ENCODE measurements at regions not wholly inside any gene's neighbourhood (a gene's known extent, or its start where the extent isn't known, plus 50 kb on each side); places are given as distances from the start of the nearest gene placed in this dataset.
A peak's percentile ranks its signal among the peaks of the same experiment; 100 is the strongest.

DNA sequence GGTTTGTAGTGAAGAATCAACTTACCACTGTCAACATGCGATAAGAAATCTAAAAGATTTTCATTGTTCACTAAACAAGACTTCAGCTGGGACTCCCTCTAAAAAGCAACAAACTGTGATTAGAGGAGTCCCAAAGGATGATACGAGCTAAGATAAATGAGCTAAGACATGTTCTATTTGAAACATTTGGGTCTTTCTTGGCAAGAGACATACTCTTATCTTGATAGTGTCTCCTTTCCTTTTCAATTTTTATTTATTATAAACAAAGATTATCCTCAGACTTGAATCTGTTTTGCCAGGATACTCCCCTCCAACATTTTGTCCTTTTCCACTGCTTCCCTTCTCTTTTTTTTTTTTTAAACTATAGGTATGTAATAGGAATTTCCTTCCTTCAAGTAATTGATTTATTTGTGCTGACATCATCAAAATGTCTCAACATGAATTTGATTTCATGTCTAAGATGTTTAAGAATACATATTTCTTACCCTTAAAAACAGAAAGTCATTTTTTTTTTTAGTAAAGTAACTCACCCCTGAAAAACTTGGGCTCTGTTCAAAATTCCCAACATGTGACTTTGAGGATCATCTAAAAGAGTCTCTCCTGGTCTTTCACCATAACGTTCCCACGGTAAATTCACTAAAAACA lies 158.4 kb upstream of the NRP1 start:
- TF ChIP-seq, protein P1, sequence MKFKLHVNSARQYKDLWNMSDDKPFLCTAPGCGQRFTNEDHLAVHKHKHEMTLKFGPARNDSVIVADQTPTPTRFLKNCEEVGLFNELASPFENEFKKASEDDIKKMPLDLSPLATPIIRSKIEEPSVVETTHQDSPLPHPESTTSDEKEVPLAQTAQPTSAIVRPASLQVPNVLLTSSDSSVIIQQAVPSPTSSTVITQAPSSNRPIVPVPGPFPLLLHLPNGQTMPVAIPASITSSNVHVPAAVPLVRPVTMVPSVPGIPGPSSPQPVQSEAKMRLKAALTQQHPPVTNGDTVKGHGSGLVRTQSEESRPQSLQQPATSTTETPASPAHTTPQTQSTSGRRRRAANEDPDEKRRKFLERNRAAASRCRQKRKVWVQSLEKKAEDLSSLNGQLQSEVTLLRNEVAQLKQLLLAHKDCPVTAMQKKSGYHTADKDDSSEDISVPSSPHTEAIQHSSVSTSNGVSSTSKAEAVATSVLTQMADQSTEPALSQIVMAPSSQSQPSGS (IDR thresholded peaks at IDR 0.05; ENCODE audit: low read length): no peak
- no peak for TF ChIP-seq POU5F1 (IDR thresholded peaks at IDR 0.05; ENCODE audit: low read depth, low read length)
- TF ChIP-seq MAFK (IDR thresholded peaks at IDR 0.05; ENCODE audit: low read depth, low read length): peak; percentile 79; the same call in 1 of the 2 replicates
- TF ChIP-seq POLR2AphosphoS5 (IDR thresholded peaks at IDR 0.05; ENCODE audit: low read depth, low read length): no peak
- no peak for TF ChIP-seq SIN3A (conservative IDR thresholded peaks at IDR 0.05 in 1 of 2, IDR thresholded peaks at IDR 0.05 in 1 of 2; ENCODE audit: low read depth in 1 of 2, low read length in 2 of 2)
- no peak for TF ChIP-seq RXRA (IDR thresholded peaks at IDR 0.05; ENCODE audit: insufficient read depth, low read depth, low read length)
- TF ChIP-seq, protein P2, sequence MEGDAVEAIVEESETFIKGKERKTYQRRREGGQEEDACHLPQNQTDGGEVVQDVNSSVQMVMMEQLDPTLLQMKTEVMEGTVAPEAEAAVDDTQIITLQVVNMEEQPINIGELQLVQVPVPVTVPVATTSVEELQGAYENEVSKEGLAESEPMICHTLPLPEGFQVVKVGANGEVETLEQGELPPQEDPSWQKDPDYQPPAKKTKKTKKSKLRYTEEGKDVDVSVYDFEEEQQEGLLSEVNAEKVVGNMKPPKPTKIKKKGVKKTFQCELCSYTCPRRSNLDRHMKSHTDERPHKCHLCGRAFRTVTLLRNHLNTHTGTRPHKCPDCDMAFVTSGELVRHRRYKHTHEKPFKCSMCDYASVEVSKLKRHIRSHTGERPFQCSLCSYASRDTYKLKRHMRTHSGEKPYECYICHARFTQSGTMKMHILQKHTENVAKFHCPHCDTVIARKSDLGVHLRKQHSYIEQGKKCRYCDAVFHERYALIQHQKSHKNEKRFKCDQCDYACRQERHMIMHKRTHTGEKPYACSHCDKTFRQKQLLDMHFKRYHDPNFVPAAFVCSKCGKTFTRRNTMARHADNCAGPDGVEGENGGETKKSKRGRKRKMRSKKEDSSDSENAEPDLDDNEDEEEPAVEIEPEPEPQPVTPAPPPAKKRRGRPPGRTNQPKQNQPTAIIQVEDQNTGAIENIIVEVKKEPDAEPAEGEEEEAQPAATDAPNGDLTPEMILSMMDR (IDR thresholded peaks at IDR 0.05; ENCODE audit: control extremely low read depth in 1 of 3, insufficient read depth in 1 of 3, low read depth in 1 of 3, low read length in 3 of 3): no peak
- TF ChIP-seq, protein P3, sequence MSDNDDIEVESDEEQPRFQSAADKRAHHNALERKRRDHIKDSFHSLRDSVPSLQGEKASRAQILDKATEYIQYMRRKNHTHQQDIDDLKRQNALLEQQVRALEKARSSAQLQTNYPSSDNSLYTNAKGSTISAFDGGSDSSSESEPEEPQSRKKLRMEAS (IDR thresholded peaks at IDR 0.05): no peak
- TF ChIP-seq CBX8 (IDR thresholded peaks at IDR 0.05; ENCODE audit: borderline replicate concordance, low read depth, low read length): no peak
- TF ChIP-seq CHD1 (IDR thresholded peaks at IDR 0.05; ENCODE audit: low read depth, low read length): no peak
- TF ChIP-seq, protein P4, sequence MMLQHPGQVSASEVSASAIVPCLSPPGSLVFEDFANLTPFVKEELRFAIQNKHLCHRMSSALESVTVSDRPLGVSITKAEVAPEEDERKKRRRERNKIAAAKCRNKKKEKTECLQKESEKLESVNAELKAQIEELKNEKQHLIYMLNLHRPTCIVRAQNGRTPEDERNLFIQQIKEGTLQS (IDR thresholded peaks at IDR 0.05; ENCODE audit: insufficient read depth, low read depth, low read length): no peak
- TF ChIP-seq POLR2A (IDR thresholded peaks at IDR 0.05; ENCODE audit: control extremely low read depth in 1 of 2, low read depth in 2 of 2, low read length in 2 of 2): no peak

All from H1 (cell line).